GM21367 (cell line): ENCODE measurements at regions not wholly inside any gene's neighbourhood (a gene's known extent, or its start where the extent isn't known, plus 50 kb on each side); places are given as distances from the start of the nearest gene placed in this dataset.
"Not testable (repeated sequence)": the region's sequence is repeated elsewhere in the genome, so short reads cannot be mapped to it uniquely, and the experiment has no call there.

Source experiments
- ATAC-seq: cut with Tn5 transposase; IDR thresholded peaks from one replicate; pipeline ENCODE4 v1.9.1; 2021; ENCODE audit not compliant: unreplicated experiment

DNA sequence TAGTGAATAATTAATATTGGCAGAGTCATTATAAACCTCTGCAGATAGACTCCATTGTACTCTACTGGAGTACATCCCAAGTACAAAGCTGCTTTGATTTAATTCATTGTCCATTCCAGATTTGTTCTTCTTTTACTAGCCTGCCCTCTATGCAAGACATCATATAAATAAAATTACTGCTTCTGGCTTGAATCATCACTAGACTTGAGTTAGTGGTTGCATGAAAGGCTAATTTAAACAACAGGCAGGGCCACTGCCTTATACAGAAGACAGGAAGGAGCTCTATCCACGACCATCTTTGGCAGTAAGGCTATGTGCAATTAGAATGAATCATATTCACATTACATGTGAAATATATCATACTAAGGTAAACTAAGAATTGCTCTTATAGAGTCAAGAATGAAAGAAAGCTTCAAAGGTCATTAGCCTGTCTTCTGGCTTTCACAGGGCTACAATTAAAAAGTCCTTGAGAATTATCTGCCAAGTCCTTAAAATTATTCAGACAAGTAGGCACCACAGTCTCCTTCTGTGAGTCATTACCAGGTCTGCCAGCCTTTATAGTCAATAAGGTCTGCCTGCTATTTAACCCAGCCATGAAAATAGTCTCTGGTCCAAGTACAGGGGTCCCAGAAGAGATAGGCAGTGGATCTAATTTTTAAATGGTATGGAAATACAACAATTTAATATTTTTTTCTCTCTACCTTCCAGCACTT is 631.8 kb downstream of the TMTC2 start:
- ATAC-seq: no peak

- ATAC-seq: no peak
Observed at GRCh38 chr12:83317595-83317994, 630.9 kb downstream of the TMTC2 start.

DNA sequence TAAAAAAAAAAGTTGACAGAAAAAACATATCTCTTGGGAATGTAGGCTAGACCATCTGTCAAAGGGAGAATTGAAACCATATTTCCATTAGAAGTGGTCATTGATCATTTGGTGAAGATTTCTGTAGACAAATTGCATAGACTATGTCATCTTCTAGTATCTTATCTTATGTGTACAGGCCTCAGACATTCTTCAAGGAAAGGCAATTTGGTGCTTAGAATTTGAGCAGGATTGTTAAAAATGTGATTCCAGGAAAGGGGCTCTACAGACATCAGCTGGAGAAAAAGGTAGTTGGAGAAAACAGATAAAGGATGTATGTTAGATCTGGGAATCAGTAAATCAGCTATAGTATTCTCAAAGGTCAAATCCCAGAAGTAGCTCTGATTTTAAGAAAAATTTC is 627.1 kb downstream of the TMTC2 start:
- ATAC-seq: no peak

GRCh38 chr12:83313322-83313721 is 626.6 kb downstream of the TMTC2 start:
- no peak for ATAC-seq

DNA sequence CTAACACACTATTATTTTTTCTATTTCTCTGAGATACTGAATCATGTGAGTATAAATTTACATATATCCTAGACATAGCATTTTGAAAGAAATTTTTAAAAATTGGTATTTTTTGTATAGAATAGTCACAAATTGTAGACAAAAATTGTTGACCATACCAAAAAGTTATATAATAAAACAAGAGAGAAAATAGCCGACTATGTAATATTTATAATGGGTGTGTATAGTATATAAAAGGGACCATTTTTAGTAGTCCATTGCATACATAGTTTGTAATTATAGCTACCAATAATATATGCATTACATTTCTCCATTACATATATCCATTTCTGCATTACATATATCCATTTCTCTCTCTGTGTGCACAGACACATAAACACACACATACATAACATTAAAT is 590.2 kb downstream of the TMTC2 start:
- no peak for ATAC-seq

GRCh38 chr12:83271201-83271600 is 584.5 kb downstream of the TMTC2 start:
- ATAC-seq: no peak

DNA sequence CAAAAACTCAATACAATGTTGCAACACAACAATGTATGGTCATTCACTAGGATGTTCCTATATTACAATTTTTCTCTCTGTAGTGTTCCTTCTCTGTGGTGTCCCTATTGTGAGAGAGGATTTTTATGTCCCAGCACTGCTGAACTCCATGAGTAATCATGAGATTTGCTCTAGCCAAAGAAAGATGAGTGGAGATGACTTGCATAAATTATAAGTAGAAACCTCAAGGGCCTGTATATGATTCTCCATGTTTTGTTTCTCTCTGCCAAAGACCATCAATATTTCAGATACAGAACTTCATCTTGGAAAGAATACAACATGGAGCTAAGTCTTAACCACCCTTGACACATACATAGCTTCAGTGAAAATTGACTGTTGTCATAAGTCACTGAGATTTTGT is 579.1 kb downstream of the TMTC2 start:
- ATAC-seq: no peak

- ATAC-seq: no peak
Observed at GRCh38 chr12:83261998-83262397, 575.3 kb downstream of the TMTC2 start.

DNA sequence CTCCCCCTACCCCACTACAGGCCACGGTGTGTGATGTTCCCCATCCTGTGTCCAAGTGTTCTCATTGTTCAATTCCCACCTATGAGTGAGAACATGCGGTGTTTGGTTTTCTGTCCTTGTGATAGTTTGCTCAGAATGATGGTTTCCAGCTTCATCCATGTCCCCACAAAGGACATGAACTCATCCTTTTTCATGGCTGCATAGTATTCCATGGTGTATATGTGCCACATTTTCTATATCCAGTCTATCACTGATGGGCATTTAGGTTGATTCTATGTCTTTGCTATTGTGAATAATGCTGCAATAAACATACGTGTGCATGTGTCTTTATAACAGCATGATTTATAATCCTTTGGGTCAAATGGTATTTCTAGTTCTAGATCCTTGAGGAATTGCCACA is 573.4 kb downstream of the TMTC2 start:
- ATAC-seq: not testable (repeated sequence)

GRCh38 chr12:83257726-83258125 is 571.0 kb downstream of the TMTC2 start:
- no peak for ATAC-seq

DNA sequence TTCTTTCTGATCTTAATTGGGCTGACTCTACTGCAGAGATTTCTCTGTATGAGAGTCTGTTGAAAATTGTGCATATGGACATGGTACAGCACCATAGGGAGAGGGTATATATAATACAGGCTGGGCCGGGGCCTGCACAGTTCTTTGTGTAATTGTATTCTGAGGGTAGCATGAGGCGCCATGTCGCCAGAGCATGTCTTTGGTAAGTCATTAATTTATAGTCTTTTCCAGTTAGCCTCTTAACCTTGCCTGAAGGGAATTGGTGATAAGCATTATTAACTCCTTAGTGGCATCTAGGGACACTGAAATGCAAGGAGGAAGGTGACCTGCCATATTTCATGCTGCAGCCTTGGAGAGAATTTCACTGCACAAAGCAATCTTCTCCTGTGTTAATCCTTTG is 569.9 kb downstream of the TMTC2 start:
- ATAC-seq: no peak

DNA sequence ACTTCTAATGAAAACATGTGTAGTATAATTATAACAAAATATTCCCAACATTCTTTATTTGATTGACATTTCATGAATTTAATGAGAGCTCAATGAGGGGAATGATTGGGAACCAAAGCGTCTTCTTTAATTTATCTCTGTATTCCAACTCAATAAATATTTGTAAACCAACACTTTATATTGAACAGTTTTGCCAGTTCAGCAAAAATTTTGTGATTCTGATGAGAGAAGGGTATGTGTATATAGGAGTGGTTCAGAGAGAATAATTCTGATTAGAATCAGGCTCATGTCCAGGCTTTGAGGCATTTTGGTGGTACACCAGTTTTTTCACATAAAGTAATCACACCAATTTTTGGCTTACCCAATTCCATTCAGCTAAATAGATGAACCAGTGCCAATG is 564.2 kb downstream of the TMTC2 start:
- no peak for ATAC-seq

DNA sequence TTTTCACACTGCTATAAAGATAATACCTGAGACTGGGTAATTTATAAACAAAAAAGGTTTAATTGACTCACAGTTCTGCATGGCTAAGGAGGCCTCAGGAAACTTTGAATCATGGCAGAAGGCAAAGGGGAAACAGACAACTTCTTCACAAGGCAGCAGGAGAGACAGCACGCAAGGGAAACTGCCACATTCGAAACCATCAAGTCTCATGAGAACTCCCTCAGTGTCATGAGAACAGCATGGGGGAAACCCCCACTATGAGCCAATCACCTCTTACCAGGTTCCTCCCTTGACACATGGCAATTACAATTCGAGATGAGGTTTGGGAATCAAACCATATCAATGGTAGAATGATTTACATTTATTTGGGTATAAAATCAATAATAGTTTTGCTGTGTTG is 558.5 kb downstream of the TMTC2 start:
- no peak for ATAC-seq

DNA sequence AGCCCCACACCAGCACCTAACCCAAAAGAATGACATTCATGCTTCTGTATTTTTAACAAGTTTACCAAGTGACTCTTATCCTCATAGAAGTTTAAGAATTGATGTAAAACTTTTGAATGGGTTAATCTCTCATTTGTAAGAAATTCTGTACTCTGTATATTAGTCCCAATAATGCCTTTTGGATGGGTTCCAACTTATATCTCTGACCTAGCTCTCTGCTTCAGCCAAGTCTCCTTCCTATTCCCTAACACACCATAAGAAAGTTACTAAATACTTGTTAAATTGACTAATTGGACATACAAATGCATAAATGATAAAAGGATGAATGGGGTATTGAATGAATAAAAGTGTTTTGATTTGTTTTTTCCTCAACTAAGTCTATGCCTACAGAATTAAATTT is 557.3 kb downstream of the TMTC2 start:
- ATAC-seq: no peak

DNA sequence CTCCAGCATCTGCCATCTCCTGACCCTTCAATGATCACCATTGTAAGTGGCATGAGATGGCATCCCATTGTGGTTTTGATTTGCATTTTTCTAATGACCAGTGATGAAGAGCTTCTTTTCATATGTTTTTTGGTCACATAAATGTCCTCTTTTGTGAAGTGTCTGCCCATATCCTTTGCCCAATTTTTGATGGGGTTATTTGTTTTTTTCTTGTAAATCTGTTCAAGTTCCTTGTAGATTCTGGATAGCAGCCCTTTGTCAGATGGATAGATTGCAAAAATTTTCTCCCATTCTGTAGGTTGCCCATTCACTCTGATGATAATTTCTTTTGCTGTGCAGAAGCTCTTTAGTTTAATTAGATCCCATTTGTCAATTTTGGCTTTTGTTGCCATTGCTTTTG is 547.3 kb downstream of the TMTC2 start:
- not testable (repeated sequence) for ATAC-seq

DNA sequence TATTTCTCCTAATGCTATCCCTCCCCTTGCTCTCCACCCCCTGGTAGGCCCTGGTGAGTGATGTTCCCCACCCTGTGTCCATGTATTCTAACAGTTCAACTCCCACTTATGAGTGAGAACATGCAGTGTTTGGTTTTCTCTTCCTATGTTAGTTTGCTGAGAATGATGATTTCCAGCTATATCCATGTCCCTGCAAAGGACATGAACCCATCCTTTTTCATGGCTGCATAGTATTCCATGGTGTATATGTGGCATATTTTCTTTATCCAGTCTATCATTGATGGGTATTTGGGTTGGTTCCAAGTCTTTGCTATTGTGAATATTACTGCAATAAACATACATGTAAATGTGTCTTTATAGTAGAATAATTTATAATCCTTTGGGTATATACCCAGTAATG is 540.3 kb downstream of the TMTC2 start:
- ATAC-seq: not testable (repeated sequence)

DNA sequence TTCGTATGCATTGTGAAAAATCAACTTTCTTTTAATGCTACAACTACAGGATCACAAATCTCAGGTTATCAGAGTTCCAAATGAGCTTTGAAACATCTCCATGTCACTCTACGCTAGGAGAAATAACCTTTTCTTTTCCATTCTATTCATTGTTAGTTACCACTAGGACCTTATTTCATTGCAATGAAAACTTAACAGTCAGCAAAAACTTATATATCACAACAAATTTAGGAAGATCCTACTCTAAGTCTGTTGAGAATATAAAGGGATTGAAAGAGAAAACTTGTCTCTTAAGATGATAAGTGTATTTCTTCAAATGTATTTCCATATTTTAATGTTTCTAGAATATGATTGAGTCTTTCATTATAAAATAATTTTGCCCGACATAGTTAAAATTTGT is 539.1 kb downstream of the TMTC2 start:
- no peak for ATAC-seq

DNA sequence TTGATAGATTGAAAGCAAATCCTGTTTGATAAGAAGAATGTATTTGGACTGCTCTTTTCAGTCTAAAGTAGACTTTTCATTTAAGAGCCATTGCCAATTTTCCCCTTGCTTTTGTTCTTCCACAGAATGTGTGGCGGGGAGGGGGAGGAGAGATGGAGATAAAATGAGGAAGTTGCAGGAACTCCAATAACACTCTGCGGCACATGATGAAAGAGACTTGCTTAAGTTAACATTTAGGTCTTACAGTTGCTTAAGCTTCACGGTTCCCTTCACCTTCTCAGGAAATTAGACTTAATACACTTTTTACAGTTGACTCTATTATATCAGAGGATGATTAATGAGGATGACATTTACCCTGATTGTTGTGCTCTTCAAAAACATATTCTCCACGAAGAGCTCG is 537.3 kb downstream of the TMTC2 start:
- no peak for ATAC-seq

- ATAC-seq: no peak
Observed at GRCh38 chr12:83220774-83221173, 534.1 kb downstream of the TMTC2 start.

DNA sequence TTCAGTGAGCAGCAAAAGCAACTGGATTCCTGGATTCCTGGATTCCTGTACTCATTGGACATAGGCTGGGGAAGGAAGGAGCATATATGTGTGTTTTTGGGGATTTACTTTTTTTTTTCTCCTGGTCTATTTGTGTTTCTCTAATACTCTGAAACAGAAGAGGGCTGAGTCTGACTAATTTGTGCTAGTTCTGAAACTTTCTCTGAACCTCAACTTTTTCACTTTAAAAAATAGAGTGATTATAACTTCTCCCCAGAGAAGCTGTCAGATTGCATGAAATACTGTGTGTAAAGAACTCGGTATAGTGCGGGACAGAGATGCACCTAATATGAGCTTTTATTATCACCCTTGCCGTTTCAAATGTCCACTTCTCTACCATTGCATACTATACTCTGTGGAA is 529.5 kb downstream of the TMTC2 start:
- ATAC-seq: no peak

DNA sequence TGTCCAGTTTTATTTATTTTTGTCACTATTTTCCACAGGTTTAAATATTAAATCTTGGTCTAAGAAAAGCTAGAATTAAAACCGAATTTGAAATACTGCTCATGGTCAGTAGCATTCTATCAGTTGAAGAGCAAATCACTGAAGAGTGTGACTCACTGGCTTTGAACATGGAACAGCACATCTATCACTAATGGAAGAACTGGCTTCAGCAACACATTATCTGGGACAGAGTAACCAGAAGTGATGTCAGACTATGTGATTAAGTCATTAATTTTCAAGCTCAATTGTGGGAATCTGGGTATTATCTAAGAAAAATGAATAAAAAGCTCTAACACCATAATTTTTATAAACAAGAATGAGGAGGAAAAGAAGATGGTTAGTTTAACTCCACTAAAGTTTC is 527.5 kb downstream of the TMTC2 start:
- ATAC-seq: no peak

DNA sequence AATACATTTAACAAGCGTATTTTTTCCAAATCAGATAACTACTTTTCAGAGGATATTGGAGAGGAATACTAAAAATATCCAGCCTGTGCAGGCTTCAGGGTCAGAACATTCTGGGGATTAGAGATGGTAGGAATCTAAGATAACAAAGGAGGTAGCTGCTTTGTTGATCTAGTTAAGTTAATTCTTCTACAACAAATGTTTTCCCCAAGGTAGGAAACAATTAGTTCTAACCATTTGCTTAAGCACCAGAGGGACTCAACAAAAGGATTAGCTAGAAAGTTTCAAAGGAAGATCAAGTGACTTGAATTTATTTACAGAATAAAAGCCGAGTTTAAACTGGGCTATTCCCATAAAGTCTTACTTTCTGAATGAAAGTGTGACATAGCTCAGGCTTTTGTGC is 524.2 kb downstream of the TMTC2 start:
- no peak for ATAC-seq

- ATAC-seq: no peak
Observed at GRCh38 chr12:83199069-83199468, 512.4 kb downstream of the TMTC2 start.
